PFSK-1 (cell line): ENCODE measurements at regions not wholly inside any gene's neighbourhood (a gene's known extent, or its start where the extent isn't known, plus 50 kb on each side); places are given as distances from the start of the nearest gene placed in this dataset.

Experiments
- FOXP2 ChIP-seq: optimal IDR thresholded peaks from 2 replicates; pipeline ENCODE3; 2011; ENCODE audit warnings: borderline replicate concordance, control low read depth, inconsistent platforms; ENCODE audit not compliant: insufficient read depth; ENCODE audit errors: extremely low read length, extremely low read depth
- POLR2AphosphoS5 ChIP-seq: IDR thresholded peaks from 2 replicates; pipeline ENCODE4 v1.6.1; 2012; ENCODE audit warnings: low read depth, mild to moderate bottlenecking, control low read depth, low read length, moderate library complexity
- SIN3A ChIP-seq: IDR thresholded peaks from 2 replicates; pipeline ENCODE4 v1.6.1; 2012; ENCODE audit warnings: mild to moderate bottlenecking, low read length, moderate library complexity, borderline replicate concordance; ENCODE audit not compliant: insufficient read depth
- TAF1 ChIP-seq: IDR thresholded peaks from 2 replicates; pipeline ENCODE4 v1.6.1; 2012; ENCODE audit warnings: low read length, control low read depth, borderline replicate concordance; ENCODE audit not compliant: insufficient read depth
- TF ChIP-seq, protein P1 (sequence below), 2 experiments: IDR thresholded peaks; 2 replicates each; pipeline versions ENCODE4 v1.6.1 to v1.8.0; 2011 to 2012; ENCODE audit warnings: low read depth in 2 of 2, low read length in 2 of 2, control low read depth in 1 of 2, inconsistent platforms in 1 of 2, mild to moderate bottlenecking in 1 of 2, moderate library complexity in 1 of 2; ENCODE audit not compliant: insufficient read depth in 1 of 2

- TF ChIP-seq, protein P1, sequence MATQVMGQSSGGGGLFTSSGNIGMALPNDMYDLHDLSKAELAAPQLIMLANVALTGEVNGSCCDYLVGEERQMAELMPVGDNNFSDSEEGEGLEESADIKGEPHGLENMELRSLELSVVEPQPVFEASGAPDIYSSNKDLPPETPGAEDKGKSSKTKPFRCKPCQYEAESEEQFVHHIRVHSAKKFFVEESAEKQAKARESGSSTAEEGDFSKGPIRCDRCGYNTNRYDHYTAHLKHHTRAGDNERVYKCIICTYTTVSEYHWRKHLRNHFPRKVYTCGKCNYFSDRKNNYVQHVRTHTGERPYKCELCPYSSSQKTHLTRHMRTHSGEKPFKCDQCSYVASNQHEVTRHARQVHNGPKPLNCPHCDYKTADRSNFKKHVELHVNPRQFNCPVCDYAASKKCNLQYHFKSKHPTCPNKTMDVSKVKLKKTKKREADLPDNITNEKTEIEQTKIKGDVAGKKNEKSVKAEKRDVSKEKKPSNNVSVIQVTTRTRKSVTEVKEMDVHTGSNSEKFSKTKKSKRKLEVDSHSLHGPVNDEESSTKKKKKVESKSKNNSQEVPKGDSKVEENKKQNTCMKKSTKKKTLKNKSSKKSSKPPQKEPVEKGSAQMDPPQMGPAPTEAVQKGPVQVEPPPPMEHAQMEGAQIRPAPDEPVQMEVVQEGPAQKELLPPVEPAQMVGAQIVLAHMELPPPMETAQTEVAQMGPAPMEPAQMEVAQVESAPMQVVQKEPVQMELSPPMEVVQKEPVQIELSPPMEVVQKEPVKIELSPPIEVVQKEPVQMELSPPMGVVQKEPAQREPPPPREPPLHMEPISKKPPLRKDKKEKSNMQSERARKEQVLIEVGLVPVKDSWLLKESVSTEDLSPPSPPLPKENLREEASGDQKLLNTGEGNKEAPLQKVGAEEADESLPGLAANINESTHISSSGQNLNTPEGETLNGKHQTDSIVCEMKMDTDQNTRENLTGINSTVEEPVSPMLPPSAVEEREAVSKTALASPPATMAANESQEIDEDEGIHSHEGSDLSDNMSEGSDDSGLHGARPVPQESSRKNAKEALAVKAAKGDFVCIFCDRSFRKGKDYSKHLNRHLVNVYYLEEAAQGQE (IDR thresholded peaks at IDR 0.05; ENCODE audit: insufficient read depth in 1 of 2, low read depth in 2 of 2, low read length in 2 of 2): no peak
- TF ChIP-seq TAF1 (no peak), SIN3A (no peak)
Measured at GRCh38 chr12:115849262-115849943, 428.1 kb downstream of the MED13L start.

DNA sequence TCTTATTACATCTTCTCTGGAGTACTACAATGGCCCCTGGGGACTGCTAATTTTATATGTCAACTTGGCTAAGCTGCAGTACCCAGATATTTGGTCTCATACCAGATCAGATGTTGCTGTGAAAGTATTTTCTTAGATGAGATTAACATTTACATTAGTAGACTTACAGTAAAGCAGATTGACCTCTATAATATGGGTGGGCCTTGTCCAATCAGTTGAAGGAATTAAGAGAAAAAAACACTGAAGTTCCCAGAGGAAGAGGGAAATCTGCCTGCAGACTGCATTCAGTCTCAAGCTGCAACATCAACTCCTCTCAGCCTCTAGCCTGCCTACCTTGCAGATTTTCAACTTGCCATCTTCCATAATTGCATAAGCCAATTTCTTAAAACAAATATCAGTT is 430.1 kb downstream of the MED13L start:
- no peak for TF ChIP-seq POLR2AphosphoS5
- TF ChIP-seq, protein P1 (IDR thresholded peaks at IDR 0.05; ENCODE audit: insufficient read depth in 1 of 2, low read depth in 2 of 2, low read length in 2 of 2): no peak
- no peak for TF ChIP-seq FOXP2
- no peak for TF ChIP-seq SIN3A
- no peak for TF ChIP-seq TAF1

DNA sequence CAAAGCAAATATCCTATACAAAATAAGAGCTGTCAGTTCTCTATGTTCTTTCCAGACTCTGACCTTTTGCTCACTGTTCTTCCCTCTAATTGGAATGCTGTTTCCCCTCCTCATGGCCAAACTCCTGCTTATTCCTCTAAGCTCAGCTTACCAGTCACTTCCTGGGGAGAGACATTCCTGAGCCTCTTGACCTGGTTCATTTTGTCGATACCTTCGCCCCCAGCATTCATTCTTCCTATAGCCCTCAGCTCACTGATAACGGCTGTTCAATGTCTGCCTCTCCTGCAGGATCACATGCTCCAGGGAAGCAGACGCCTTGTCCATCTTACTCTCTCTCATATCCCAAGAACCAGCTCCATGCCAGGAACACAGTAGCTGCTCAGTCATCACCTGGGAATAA is 431.0 kb downstream of the MED13L start:
- TF ChIP-seq POLR2AphosphoS5: no peak
- TF ChIP-seq TAF1: no peak
- no peak for TF ChIP-seq SIN3A
- TF ChIP-seq, protein P1 (IDR thresholded peaks at IDR 0.05; ENCODE audit: insufficient read depth in 1 of 2, low read depth in 2 of 2, low read length in 2 of 2): no peak
- TF ChIP-seq FOXP2: no peak

GRCh38 chr12:115840159-115840558 is 437.3 kb downstream of the MED13L start:
- TF ChIP-seq, protein P1 (IDR thresholded peaks at IDR 0.05; ENCODE audit: insufficient read depth in 1 of 2, low read depth in 2 of 2, low read length in 2 of 2): no peak
- TF ChIP-seq SIN3A: no peak
- TF ChIP-seq POLR2AphosphoS5: no peak
- no peak for TF ChIP-seq TAF1
- no peak for TF ChIP-seq FOXP2

DNA sequence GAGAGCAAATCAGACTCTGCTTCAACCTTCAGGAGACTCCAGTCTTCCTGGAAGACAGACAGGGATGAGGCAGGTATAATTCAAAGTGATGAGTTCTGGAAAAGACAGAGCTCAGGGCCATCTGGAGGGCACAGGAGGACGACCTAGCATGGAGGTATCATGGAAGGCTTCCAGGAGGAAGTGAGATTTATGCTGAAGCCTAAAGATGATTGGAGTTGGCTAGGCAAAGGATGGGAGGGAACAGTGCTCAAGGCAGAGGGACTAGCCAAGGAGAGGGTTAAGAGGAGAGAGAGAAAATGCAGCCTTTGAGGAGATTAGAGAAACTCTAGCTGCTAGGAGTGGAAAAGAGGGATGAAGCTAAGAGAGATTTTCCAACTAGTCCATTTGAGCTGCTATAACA is 438.5 kb downstream of the MED13L start:
- TF ChIP-seq, protein P1 (IDR thresholded peaks at IDR 0.05; ENCODE audit: insufficient read depth in 1 of 2, low read depth in 2 of 2, low read length in 2 of 2): no peak
- no peak for TF ChIP-seq POLR2AphosphoS5
- TF ChIP-seq SIN3A: no peak
- no peak for TF ChIP-seq TAF1
- no peak for TF ChIP-seq FOXP2
